PC-3 (cell line): ENCODE measurements at regions not wholly inside any gene's neighbourhood (a gene's known extent, or its start where the extent isn't known, plus 50 kb on each side); places are given as distances from the start of the nearest gene placed in this dataset.

Source experiments
- ATAC-seq: fragments of 200-7000 bp; cut with Tn5 transposase; 2 replicates; pipeline ENCODE4 v1.9.1; 2020; ENCODE audit warnings: mild to moderate bottlenecking, moderate library complexity
- BruUV-seq: library from RNA; stranded (reverse); fragments of 400-500 nt; replicated peaks from 2 replicates; lab custom pipeline; 2021; lab: Mats Ljungman, UMichigan
- CTCF ChIA-PET: fragments of 300-600 bp; sonication (Branson Sonifier 250); formaldehyde crosslinking; loops from one replicate; lab custom pipeline; 2022; ENCODE audit warnings: antibody characterized with exemption; lab: Charles Lee
- POLR2A ChIA-PET: fragments of 300-600 bp; sonication (Branson Sonifier 250); formaldehyde crosslinking; loops from one replicate; lab custom pipeline; 2022; ENCODE audit warnings: antibody characterized with exemption; ENCODE audit not compliant: unreplicated experiment; lab: Charles Lee
- DNase-seq: peaks from one replicate; pipeline ENCODE4 v3.0.0-alpha.2; 2015
- H2AFZ ChIP-seq: fragments of 300-600 bp; sonication (generic); 2 replicates; pipeline ENCODE4 v1.6.0; 2016; ENCODE audit warnings: antibody characterized with exemption, low read length
- H3F3A ChIP-seq: fragments of 300-600 bp; sonication (generic); one replicate; pipeline ENCODE4 v1.6.0; 2017; ENCODE audit warnings: antibody characterized with exemption, low read length, control low read depth, mild to moderate bottlenecking; ENCODE audit not compliant: unreplicated experiment
- H3K27ac ChIP-seq: fragments of 300-600 bp; sonication (generic); 2 replicates; pipeline ENCODE4 v1.5.1; 2016; ENCODE audit warnings: mild to moderate bottlenecking, low read length
- H3K27me3 ChIP-seq: fragments of 300-600 bp; sonication (generic); 2 replicates; pipeline ENCODE4 v1.6.1; 2016; ENCODE audit warnings: low read length, mixed read lengths
- H3K36me3 ChIP-seq: fragments of 300-600 bp; sonication (generic); 2 replicates; pipeline ENCODE4 v1.6.1; 2016; ENCODE audit warnings: low read depth, mixed run types, low read length, mixed read lengths
- H3K4me1 ChIP-seq: fragments of 300-600 bp; sonication (generic); 2 replicates; pipeline ENCODE4 v1.5.1; 2016; ENCODE audit warnings: low read length; ENCODE audit not compliant: insufficient read depth
- H3K4me2 ChIP-seq: fragments of 300-600 bp; sonication (generic); 2 replicates; pipeline ENCODE4 v1.6.0; 2016; ENCODE audit warnings: low read length
- H3K4me3 ChIP-seq: fragments of 300-600 bp; sonication (generic); 2 replicates; pipeline ENCODE4 v1.5.1; 2016; ENCODE audit warnings: mild to moderate bottlenecking, low read length, mixed read lengths
- H3K79me2 ChIP-seq: fragments of 300-600 bp; sonication (generic); 2 replicates; pipeline ENCODE4 v1.6.1; 2017; ENCODE audit warnings: low read length, mixed read lengths
- H3K9ac ChIP-seq: fragments of 300-600 bp; sonication (generic); 2 replicates; pipeline ENCODE4 v1.6.0; 2016; ENCODE audit warnings: mild to moderate bottlenecking, low read length
- H3K9me2 ChIP-seq: fragments of 300-600 bp; sonication (generic); replicated peaks from 2 replicates; pipeline ENCODE4 v1.6.1; 2016; ENCODE audit warnings: mixed run types, low read length, mixed read lengths
- H3K9me3 ChIP-seq: fragments of 300-600 bp; sonication (generic); 2 replicates; pipeline ENCODE4 v1.6.1; 2016; ENCODE audit warnings: low read length, mixed read lengths
- H4K20me1 ChIP-seq: fragments of 300-600 bp; sonication (generic); 2 replicates; pipeline ENCODE4 v1.6.1; 2016; ENCODE audit warnings: low read length, mixed read lengths
- CTCF ChIP-seq: fragments of 300-600 bp; sonication (generic); conservative IDR thresholded peaks from 2 replicates; pipeline ENCODE4 v1.5.1; 2017; ENCODE audit warnings: antibody characterized with exemption, low read depth, mild to moderate bottlenecking, low read length
- EZH2 ChIP-seq: fragments of 300-600 bp; sonication (generic); IDR thresholded peaks from one replicate; pipeline ENCODE4 v1.6.1; 2017; ENCODE audit warnings: antibody characterized with exemption, mild to moderate bottlenecking, low read length; ENCODE audit not compliant: unreplicated experiment
- EZH2phosphoT487 ChIP-seq: fragments of 300-600 bp; sonication (generic); IDR thresholded peaks from 2 replicates; pipeline ENCODE4 v1.6.1; 2018; ENCODE audit warnings: mild to moderate bottlenecking, antibody characterized with exemption, low read length, borderline replicate concordance
- intact Hi-C: fragments of 100-400 bp; cut with micrococcal nuclease; formaldehyde crosslinking; loops from 2 replicates; pipeline ENCODE4 v1.9.0; 2023

- no TSS peak for BruUV-seq
- H3K27ac ChIP-seq: no peak overlapping the region
- TF ChIP-seq EZH2: no peak
- no peak for TF ChIP-seq EZH2phosphoT487
- no peak for TF ChIP-seq CTCF
- no peaks in the 10 kb centered on the region for H3F3A ChIP-seq
- ATAC-seq: no peak
- no peaks in the 10 kb centered on the region for H3K36me3 ChIP-seq
- H3K9me2 ChIP-seq: no peaks in the 10 kb centered on the region
- H3K4me2 ChIP-seq: no peak overlapping the region
- intact Hi-C loops: no loop called here
- ChIA-PET POLR2A (no interaction called here), CTCF (no interaction called here)
- no peak overlapping the region for H3K9ac ChIP-seq
- no peak overlapping the region for H3K4me3 ChIP-seq
- no peaks in the 10 kb centered on the region for H3K27me3 ChIP-seq
- no peaks in the 10 kb centered on the region for H3K79me2 ChIP-seq
- H4K20me1 ChIP-seq: no peaks in the 10 kb centered on the region
- H2AFZ ChIP-seq: no peak overlapping the region
- H3K4me1 ChIP-seq: no peaks in the 10 kb centered on the region
- no peak for DNase-seq
- H3K9me3 ChIP-seq: no peaks in the 10 kb centered on the region
Measured at GRCh38 chr21:24590261-24590660, 1017.0 kb downstream of the MRPL39 start.

GRCh38 chr21:24583473-24583872 lies 1023.8 kb downstream of the MRPL39 start:
- H3K9me3 ChIP-seq: no peaks in the 10 kb centered on the region
- CTCF ChIA-PET: no interaction called here
- no peak overlapping the region for H3K4me2 ChIP-seq
- intact Hi-C loops: no loop called here
- no peaks in the 10 kb centered on the region for H3K27me3 ChIP-seq
- H3K4me1 ChIP-seq: no peaks in the 10 kb centered on the region
- H3K36me3 ChIP-seq: no peaks in the 10 kb centered on the region
- no TSS peak for BruUV-seq
- DNase-seq (no peak), ATAC-seq (no peak)
- no peak for TF ChIP-seq EZH2phosphoT487
- TF ChIP-seq CTCF: no peak
- TF ChIP-seq EZH2: no peak
- no peak overlapping the region for H3K27ac ChIP-seq
- no peak overlapping the region for H3K9ac ChIP-seq
- no peaks in the 10 kb centered on the region for H3K9me2 ChIP-seq
- H4K20me1 ChIP-seq: no peaks in the 10 kb centered on the region
- POLR2A ChIA-PET: no interaction called here
- no peaks in the 10 kb centered on the region for H3F3A ChIP-seq
- no peak overlapping the region for H3K4me3 ChIP-seq
- H2AFZ ChIP-seq: no peak overlapping the region
- H3K79me2 ChIP-seq: no peaks in the 10 kb centered on the region

- Histone ChIP-seq H3K9me2 (no peaks in the 10 kb centered on the region), H4K20me1 (no peaks in the 10 kb centered on the region), H3K27ac (no peak overlapping the region), H3K4me3 (no peak overlapping the region), H3K4me2 (no peak overlapping the region), H3K9me3 (no peaks in the 10 kb centered on the region), H3K27me3 (no peaks in the 10 kb centered on the region), H3K9ac (no peak overlapping the region), H2AFZ (no peak overlapping the region), H3F3A (no peaks in the 10 kb centered on the region), H3K4me1 (no peaks in the 10 kb centered on the region), H3K36me3 (no peaks in the 10 kb centered on the region), H3K79me2 (no peaks in the 10 kb centered on the region)
- intact Hi-C loops: no loop called here
- ChIA-PET CTCF (no interaction called here), POLR2A (no interaction called here)
- ATAC-seq (no peak), DNase-seq (no peak)
- no TSS peak for BruUV-seq
- no peak for TF ChIP-seq EZH2phosphoT487
- no peak for TF ChIP-seq EZH2
- no peak for TF ChIP-seq CTCF
Measured at GRCh38 chr21:24577301-24577700, 1030.0 kb downstream of the MRPL39 start.
